GM19463 (cell line): ENCODE measurements at regions not wholly inside any gene's neighbourhood (a gene's known extent, or its start where the extent isn't known, plus 50 kb on each side); places are given as distances from the start of the nearest gene placed in this dataset.
A peak's percentile ranks its signal among the peaks of the same experiment; 100 is the strongest.
"Not testable (repeated sequence)": the region's sequence is repeated elsewhere in the genome, so short reads cannot be mapped to it uniquely, and the experiment has no call there.

Experiments
- ATAC-seq: cut with Tn5 transposase; IDR thresholded peaks from one replicate; pipeline ENCODE4 v1.9.1; 2021; ENCODE audit warnings: mild to moderate bottlenecking, moderate library complexity; ENCODE audit not compliant: unreplicated experiment

GRCh38 chr10:53107711-53108110 is 335.1 kb upstream of the MBL2 start:
- no peak for ATAC-seq

GRCh38 chr10:53102424-53102823 is 329.8 kb upstream of the MBL2 start:
- ATAC-seq: no peak

- no peak for ATAC-seq
Observed at GRCh38 chr10:53093878-53094277, 321.3 kb upstream of the MBL2 start.

- ATAC-seq: no peak
Observed at GRCh38 chr10:53091574-53091973, 319.0 kb upstream of the MBL2 start.

GRCh38 chr10:53088961-53089360 is 316.4 kb upstream of the MBL2 start:
- ATAC-seq: no peak

- no peak for ATAC-seq
Observed at GRCh38 chr10:53079283-53079682, 306.7 kb upstream of the MBL2 start.

- ATAC-seq: no peak
Observed at GRCh38 chr10:53076948-53077347, 304.4 kb upstream of the MBL2 start.

GRCh38 chr10:53075469-53075868 is 302.9 kb upstream of the MBL2 start:
- ATAC-seq: no peak

GRCh38 chr10:53072144-53072543 is 299.6 kb upstream of the MBL2 start:
- no peak for ATAC-seq

- ATAC-seq: no peak
Observed at GRCh38 chr10:53071505-53072125, 299.0 kb upstream of the MBL2 start.

GRCh38 chr10:53069013-53069412 is 296.4 kb upstream of the MBL2 start:
- no peak for ATAC-seq

GRCh38 chr10:53064614-53065013 is 292.0 kb upstream of the MBL2 start:
- ATAC-seq: no peak

GRCh38 chr10:53063805-53064204 is 291.2 kb upstream of the MBL2 start:
- no peak for ATAC-seq

- ATAC-seq: no peak
Observed at GRCh38 chr10:53052521-53053164, 280.1 kb upstream of the MBL2 start.

GRCh38 chr10:53045315-53045714 is 272.7 kb upstream of the MBL2 start:
- no peak for ATAC-seq

- not testable (repeated sequence) for ATAC-seq
Observed at GRCh38 chr10:53035823-53036222, 263.2 kb upstream of the MBL2 start.

GRCh38 chr10:53033396-53033795 is 260.8 kb upstream of the MBL2 start:
- ATAC-seq: no peak

- peak; percentile 64 for ATAC-seq
Observed at GRCh38 chr10:53029872-53030849, 257.6 kb upstream of the MBL2 start.

GRCh38 chr10:53029449-53029848 is 256.9 kb upstream of the MBL2 start:
- ATAC-seq: no peak

- not testable (repeated sequence) for ATAC-seq
Observed at GRCh38 chr10:53025765-53026164, 253.2 kb upstream of the MBL2 start.

- ATAC-seq: peak; percentile 43
Observed at GRCh38 chr10:53025172-53025711, 252.7 kb upstream of the MBL2 start.
